ENCODE measurements at regions not wholly inside any gene's neighbourhood (a gene's known extent, or its start where the extent isn't known, plus 50 kb on each side); places are given as distances from the start of the nearest gene placed in this dataset.

GRCh38 chr21:27388825-27389224 is 421.9 kb upstream of the ADAMTS5 start:
- TF ChIP-seq CTCF (IDR thresholded peaks at IDR 0.05) (no peak), POLR2A (IDR thresholded peaks at IDR 0.05) (no peak), POLR2AphosphoS5 (IDR thresholded peaks at IDR 0.05) (no peak)
